ENCODE measurements at regions not wholly inside any gene's neighbourhood (a gene's known extent, or its start where the extent isn't known, plus 50 kb on each side); places are given as distances from the start of the nearest gene placed in this dataset.

- DNase-seq = no peak
These were observed 124.1 kb upstream of the HNRNPA3 start for GRCh38 chr2:177088529-177088928.

DNA sequence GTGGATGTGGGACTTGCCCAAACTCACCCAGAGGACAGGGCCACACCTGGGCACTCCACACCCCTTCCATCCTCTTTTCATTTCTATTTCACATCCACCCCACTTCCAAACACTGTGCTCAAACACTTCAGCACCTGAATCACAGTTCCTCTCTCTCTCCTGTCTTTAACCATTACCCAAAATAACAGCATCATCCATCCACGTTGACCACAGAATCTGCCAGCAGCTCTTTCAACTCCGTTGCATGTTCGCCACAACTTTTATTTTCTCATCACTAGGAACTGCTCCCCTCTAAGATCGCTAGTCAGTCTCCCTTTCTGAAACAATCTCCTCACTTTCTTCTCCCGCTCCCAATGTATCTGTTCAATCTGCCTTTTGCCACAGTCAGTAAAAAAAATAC, 121.6 kb upstream of the HNRNPA3 start:
- DNase-seq = no peak

DNA sequence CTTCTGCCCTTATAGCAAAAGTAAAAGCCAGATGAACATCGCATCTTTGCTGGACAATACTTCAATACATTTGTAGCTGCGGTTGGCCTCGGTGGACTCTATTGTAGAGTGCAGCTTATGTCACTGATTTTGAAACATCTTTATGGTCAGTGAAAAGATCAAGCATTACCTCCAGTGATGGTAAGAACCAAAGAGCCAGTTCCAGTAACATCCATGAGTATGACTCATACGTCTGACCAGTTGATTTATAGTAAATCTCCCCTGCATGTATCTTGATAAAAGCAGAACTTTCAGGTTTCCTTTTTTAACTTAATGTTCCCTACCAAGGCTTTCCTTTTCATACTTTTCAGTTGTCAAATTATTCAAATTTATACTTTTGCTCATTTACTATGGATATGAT, 119.2 kb upstream of the HNRNPA3 start:
- DNase-seq = no peak

GRCh38 chr2:177098001-177098613, 114.5 kb upstream of the HNRNPA3 start:
- DNase-seq = no peak

DNA sequence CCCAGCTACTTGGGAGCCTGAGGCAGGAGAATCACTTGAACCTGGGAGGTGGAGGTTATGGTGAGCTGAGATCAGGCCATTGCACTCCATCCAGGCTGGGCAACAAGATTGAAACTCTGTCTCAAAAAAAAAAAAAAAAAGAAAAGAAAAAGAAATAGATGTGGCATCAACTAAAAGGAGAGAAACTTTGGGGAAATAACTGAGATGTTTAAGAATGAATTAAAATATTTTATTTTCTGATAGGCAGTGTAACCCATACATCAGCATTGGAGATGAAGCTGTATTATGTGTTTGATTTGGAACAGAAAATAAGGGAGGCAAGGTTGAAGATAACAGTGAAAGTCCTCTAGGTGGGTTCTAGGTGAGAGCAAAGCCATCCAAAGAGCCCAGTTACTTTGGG, 110.7 kb upstream of the HNRNPA3 start:
- DNase-seq = no peak

- peak in 1 of 2 experiments; percentile 24 for DNase-seq
These were observed 106.4 kb upstream of the HNRNPA3 start for GRCh38 chr2:177106212-177106611.

- no peak for DNase-seq
These were observed 103.7 kb upstream of the HNRNPA3 start for GRCh38 chr2:177108890-177109289.

- DNase-seq = no peak
These were observed 97.9 kb upstream of the HNRNPA3 start for GRCh38 chr2:177114712-177115111.

DNA sequence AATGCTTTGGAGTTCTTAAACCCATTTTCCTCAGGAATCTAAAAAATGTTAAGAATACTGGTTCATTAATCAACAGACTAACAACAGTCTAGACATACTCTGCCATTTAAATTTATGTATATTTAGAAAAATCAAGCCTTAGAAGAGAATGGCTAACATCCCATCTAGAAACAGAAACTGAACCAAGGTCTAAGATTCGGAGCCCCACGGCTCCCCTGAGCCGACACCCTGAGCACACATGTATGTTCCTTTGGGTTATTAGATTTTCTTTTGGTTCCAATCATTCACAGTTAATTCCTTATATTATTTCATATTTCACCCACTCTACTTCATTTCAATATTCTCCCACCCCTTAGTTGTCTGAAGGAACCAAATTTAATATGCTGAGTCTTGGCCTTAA, 94.8 kb upstream of the HNRNPA3 start:
- no peak for DNase-seq

DNA sequence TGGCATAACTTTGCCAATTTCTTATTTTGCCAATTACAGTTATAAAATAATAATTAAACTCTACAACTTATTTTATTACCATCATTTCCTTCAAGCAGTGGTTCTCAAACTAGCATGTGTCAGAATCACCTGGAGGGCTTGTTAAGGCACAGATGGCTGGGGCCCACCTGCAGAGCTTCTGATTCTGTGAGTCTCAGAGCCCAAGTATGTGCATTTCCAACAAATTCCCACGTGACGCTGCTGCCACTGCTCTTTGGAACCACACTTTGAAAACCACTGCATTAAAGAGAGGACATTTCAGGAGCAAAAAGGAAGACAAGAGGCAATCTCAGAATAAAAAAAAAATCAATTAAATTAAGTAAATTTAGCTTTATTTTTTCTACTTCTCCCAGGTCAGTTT, 94.0 kb upstream of the HNRNPA3 start:
- DNase-seq = no peak

GRCh38 chr2:177119099-177119498, 93.5 kb upstream of the HNRNPA3 start:
- no peak for DNase-seq

DNA sequence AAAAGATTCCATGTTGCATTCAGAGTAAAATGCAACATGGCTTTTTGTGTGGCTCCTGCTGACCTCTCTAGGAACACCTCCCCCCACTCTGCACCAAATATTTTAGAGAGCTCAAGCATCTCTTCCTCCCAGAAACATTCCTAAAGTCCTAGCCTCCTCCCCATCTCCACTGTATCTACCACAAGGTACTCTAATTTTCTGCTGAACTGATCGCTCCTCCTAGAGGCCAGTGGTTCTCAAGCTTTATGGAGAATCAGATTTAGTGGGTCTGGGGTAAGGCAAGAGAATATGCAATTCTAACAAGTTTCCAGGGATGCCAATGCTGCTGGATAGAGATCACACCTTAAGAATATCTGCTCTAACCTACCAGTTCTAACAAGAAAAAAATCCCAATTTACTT, 89.5 kb upstream of the HNRNPA3 start:
- no peak for DNase-seq

DNA sequence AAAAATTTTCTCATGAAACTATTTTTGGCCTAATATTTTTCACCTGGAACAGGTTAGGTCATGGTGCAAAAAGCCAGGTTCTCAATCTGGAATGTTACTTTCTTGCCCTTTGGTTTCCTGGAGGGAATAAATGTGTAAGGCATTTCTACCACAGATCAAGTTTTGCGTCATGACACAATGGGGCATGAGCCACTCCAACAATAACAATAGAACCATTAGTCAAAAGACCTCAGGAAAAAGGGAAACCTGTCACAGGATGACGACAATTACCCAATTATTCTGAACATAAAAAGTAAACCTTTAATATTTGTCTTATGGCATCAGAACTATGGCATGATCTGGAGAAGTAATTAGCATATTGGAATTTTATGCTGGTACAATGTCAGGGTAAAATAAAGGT, 88.2 kb upstream of the HNRNPA3 start:
- no peak for DNase-seq

DNA sequence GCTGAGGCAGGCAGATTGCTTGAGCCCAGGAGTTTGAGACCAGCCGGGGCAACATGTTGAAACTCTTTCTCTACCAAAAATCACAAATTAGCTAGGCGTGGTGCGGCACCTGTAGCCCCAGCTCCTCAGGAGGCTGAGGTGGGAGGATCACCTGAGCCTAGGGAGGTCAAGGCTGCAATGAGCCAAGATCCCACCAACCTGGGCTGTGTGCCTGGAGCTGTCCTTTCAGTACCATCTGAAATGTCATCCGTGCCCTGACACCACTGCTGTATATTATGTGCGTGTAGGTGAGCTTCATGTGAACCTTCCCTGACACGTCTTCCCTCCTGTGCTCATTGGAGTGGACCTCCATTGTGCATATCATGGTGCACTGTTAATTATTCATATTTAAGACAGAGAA, 84.8 kb upstream of the HNRNPA3 start:
- DNase-seq = no peak

GRCh38 chr2:177129610-177130009, 83.0 kb upstream of the HNRNPA3 start:
- DNase-seq = no peak

DNA sequence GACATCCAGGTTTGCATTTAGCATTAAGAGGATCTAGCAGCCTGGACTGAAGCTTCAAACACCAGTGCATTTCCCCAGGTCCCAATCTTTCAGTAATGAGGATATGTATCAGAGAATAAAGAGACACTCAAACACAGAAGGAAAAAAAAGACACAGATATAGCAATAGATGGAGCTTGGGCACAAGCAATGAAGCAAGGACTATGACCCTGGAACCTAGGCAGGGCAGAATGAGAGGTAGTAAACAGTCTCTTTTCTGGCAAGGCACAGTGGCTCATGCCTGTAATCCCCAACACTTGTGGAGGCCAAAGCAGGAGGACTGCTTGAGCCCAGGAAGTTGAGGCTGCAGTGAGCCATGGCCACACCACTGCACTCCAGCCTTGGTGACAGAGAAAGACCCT, 80.7 kb upstream of the HNRNPA3 start:
- no peak for DNase-seq

DNA sequence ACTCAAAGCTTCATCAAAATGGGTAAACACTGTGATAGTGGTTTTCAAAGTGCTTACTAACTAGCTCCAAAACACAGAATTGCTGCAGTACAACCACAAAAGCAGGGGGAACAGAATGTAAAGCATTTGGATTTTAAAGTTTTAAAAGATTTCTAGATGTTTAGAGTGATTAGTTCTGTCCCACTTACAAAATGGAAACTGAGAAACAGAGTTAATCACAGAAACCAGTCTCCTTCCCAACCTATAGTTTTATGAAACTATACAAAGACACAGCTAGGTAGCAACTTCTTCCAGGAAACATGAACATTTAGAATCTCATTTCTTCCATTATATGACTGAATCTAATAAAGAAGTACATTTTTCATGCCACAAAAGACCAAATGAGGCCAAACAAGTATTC, 73.8 kb upstream of the HNRNPA3 start:
- DNase-seq = no peak

DNA sequence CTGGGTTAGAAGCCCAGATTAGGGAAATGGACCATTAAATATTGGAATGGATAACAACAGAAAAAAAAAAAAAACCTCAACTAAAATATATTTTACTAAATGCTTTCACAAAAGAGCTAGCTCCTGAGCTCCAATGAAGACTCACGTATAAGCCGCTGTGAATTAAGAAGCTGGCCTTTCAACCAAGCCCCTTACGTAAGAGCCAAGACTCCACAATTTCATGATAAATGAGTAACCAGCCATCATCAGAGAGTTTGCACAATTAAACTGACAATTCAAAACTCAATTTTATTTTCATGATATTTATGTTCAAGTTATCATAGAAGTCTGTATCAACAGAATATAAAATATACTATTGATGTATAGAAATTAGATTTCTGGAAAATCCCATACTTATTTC, 70.7 kb upstream of the HNRNPA3 start:
- DNase-seq = no peak

- DNase-seq = peak in 1 of 2 experiments; percentile 12
These were observed 69.2 kb upstream of the HNRNPA3 start for GRCh38 chr2:177143444-177143843.

- DNase-seq = peak; percentile 70 to 78
These were observed 65.4 kb upstream of the HNRNPA3 start for GRCh38 chr2:177147093-177147694.

GRCh38 chr2:177147834-177148445, 64.7 kb upstream of the HNRNPA3 start:
- DNase-seq = no peak

DNA sequence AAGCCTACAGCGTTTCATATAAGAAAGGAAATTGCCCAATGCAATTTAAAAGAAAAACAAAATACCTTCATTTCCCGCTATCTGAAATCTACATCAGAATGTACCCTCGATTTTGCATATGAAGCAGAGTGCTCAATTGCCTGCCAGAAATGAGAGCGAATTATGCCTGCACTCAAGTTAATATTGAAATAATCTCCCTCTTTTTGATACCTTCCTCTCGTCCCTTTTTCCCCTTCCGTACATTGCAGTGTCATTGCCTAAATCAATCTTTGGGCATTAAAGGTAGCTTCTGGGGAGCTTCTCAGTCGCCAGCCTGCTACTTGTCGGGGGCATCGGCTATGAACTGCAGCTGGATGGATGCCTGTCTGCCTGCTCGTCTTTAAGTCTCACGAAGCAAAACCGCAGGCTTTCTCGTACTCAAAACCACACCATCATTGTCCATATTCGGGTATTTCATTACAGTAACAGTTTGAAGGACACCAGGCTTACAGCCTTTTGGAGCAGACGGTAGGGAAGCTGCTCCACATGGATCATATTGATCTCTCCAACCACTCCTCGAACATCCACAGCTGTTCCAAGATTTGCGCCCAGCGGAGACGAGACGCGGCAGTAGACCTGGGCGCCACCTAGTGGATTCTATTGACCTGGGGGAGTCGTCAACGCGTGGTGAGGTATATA, 64.0 kb upstream of the HNRNPA3 start:
- DNase-seq = peak; percentile 85 to 96

DNA sequence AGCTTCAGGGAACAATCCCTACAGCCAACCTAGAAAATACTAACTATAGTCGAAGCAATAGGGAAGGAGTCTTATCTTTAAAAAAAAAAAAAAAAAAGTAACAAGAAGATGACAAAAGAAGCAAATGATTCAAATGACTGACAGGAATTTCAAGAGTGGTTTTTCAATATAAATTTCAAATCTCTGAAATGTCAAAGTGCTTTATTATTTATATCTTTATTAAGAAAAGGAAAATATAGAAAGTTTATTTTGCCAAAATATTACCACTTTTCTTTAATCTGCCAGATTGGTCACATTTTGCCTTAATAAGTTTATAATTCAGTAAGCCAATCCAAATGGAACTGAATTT, 63.5 kb upstream of the HNRNPA3 start:
- DNase-seq = no peak

GRCh38 chr2:177153805-177154204, 58.8 kb upstream of the HNRNPA3 start:
- no peak for DNase-seq
